HUDEP-2 (cell line): ENCODE measurements at regions not wholly inside any gene's neighbourhood (a gene's known extent, or its start where the extent isn't known, plus 50 kb on each side); places are given as distances from the start of the nearest gene placed in this dataset.
A peak's percentile ranks its signal among the peaks of the same experiment; 100 is the strongest.

ENCODE experiments used
- DNase-seq, 76 experiments: peaks; one replicate each; lab custom pipeline; 2025; ENCODE audit not compliant: unreplicated experiment in 76 of 76; lab: John Stamatoyannopoulos, UW

GRCh38 chr1:51025374-51025773 lies 55.3 kb downstream of the CDKN2C start:
- DNase-seq, result no peak

- DNase-seq, result no peak
Observed at GRCh38 chr1:51032936-51033335, 62.9 kb downstream of the CDKN2C start.

DNA sequence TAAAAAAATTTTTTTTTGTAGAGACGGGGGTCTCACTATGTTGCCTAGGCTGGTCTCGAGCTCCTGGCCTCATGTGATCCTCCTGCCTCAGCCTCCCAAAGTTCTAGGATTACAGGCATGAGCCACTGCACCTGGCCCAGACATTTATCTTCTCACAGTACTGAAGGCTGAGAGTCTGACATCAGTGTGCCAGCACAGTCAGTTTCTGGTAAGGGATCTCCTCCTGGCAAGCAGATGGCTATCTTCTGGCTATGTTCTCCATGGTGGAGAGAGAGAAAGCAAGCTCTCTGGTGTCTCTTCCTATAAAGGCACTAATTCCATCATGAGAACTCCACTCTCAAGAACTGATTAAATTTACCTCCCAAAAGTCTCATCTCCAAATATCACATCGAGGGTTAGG lies 57.8 kb upstream of the C1orf185 start:
- DNase-seq, result peak in 10 of 76 experiments; percentile 3 to 27 (median 12)

GRCh38 chr1:51044834-51045233 lies 57.2 kb upstream of the C1orf185 start:
- peak in 4 of 76 experiments; percentile 1 to 28 (median 10) for DNase-seq

- no peak for DNase-seq
Observed at GRCh38 chr1:51048021-51048420, 54.0 kb upstream of the C1orf185 start.

DNA sequence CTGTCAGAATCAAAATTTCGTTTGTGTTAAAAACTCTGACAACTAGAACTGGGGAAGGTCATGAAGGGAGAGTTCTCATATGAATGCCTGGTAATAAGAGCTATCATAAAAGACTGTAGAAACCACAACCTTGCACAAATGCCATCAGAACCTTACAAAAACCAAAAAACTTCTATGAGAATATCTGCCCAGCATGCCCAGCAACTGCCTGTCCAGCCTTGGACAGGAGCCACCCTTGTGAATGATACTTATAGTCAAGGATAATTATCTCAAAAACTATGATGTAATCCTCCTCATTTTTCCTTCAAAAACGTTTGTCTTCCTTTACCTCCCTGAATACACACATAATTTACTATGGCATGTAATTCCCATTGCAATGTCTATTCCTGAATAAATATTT lies 53.4 kb upstream of the C1orf185 start:
- DNase-seq, result no peak
